ENCODE measurements at regions not wholly inside any gene's neighbourhood (a gene's known extent, or its start where the extent isn't known, plus 50 kb on each side); places are given as distances from the start of the nearest gene placed in this dataset.

- peak; percentile 60 for DNase-seq (ENCODE audit: low read depth)
Observed at GRCh38 chr3:170780955-170781354, 89.0 kb downstream of the RPL22L1 start.

- no peak for DNase-seq (ENCODE audit: low read depth)
Observed at GRCh38 chr3:170780471-170780870, 89.5 kb downstream of the RPL22L1 start.

- no peak for DNase-seq (ENCODE audit: low read depth)
Observed at GRCh38 chr3:170778240-170779217, 91.5 kb downstream of the RPL22L1 start.

- DNase-seq (ENCODE audit: low read depth), result no peak
Observed at GRCh38 chr3:170777564-170777926, 92.5 kb downstream of the RPL22L1 start.

GRCh38 chr3:170776887-170777563 is 93.0 kb downstream of the RPL22L1 start:
- DNase-seq (ENCODE audit: low read depth), result no peak

GRCh38 chr3:170773682-170774425 is 96.1 kb downstream of the RPL22L1 start:
- no peak for DNase-seq (ENCODE audit: low read depth)

GRCh38 chr3:170772175-170772574 is 97.8 kb downstream of the RPL22L1 start:
- no peak for DNase-seq (ENCODE audit: low read depth)

- peak; percentile 4 for DNase-seq (ENCODE audit: low read depth)
Observed at GRCh38 chr3:170768334-170768801, 101.6 kb downstream of the RPL22L1 start.

- DNase-seq (ENCODE audit: low read depth), result no peak
Observed at GRCh38 chr3:170767576-170767941, 102.4 kb downstream of the RPL22L1 start.

GRCh38 chr3:170766823-170767575 is 103.0 kb downstream of the RPL22L1 start:
- DNase-seq (ENCODE audit: low read depth), result no peak

GRCh38 chr3:170766253-170766652 is 103.7 kb downstream of the RPL22L1 start:
- no peak for DNase-seq (ENCODE audit: low read depth)

GRCh38 chr3:170765419-170766078 is 104.4 kb downstream of the RPL22L1 start:
- peak; percentile 90 for DNase-seq (ENCODE audit: low read depth)

GRCh38 chr3:170764017-170764416 is 106.0 kb downstream of the RPL22L1 start:
- no peak for DNase-seq (ENCODE audit: low read depth)

GRCh38 chr3:170762064-170762463 is 107.9 kb downstream of the RPL22L1 start:
- DNase-seq (ENCODE audit: low read depth), result peak; percentile 67

GRCh38 chr3:170761103-170761502 is 108.9 kb downstream of the RPL22L1 start:
- no peak for DNase-seq (ENCODE audit: low read depth)

GRCh38 chr3:170760174-170760526 is 109.8 kb downstream of the RPL22L1 start:
- DNase-seq (ENCODE audit: low read depth), result peak; percentile 41

- DNase-seq (ENCODE audit: low read depth), result no peak
Observed at GRCh38 chr3:170759511-170760173, 110.4 kb downstream of the RPL22L1 start.

- DNase-seq (ENCODE audit: low read depth), result no peak
Observed at GRCh38 chr3:170757038-170757437, 113.0 kb downstream of the RPL22L1 start.

GRCh38 chr3:170754311-170754693 is 115.7 kb downstream of the RPL22L1 start:
- DNase-seq (ENCODE audit: low read depth), result no peak

GRCh38 chr3:170753421-170754310 is 116.3 kb downstream of the RPL22L1 start:
- DNase-seq (ENCODE audit: low read depth), result peak; percentile 73

Measured in fibroblast of gingiva (primary cell).